Adrenal gland (tissue), 5 donors: ENCODE measurements at regions not wholly inside any gene's neighbourhood (a gene's known extent, or its start where the extent isn't known, plus 50 kb on each side); places are given as distances from the start of the nearest gene placed in this dataset.

Experiments
- POLR2A ChIP-seq, 2 donors: fragments of 450-650 bp; IDR thresholded peaks; one replicate each; pipeline ENCODE4 v1.6.1; 2017; ENCODE audit warnings: antibody characterized with exemption in 2 of 2, mild to moderate bottlenecking in 2 of 2, moderate library complexity in 1 of 2
- TF ChIP-seq, protein P1 (sequence below), 6 experiments: fragments of 450-650 bp in 4 of 6; fragments of 200-600 bp in 2 of 6; sonication (generic) in 1 of 6; IDR thresholded peaks; 1 replicate in 5 of 6; 2 replicates in 1 of 6; pipeline versions ENCODE4 v1.5.1 to v1.8.0; 2016 to 2021; ENCODE audit warnings: antibody characterized with exemption in 6 of 6, mild to moderate bottlenecking in 2 of 6, moderate library complexity in 1 of 6
- donor health status: DM: no; HTN: no; CAD: no.

DNA sequence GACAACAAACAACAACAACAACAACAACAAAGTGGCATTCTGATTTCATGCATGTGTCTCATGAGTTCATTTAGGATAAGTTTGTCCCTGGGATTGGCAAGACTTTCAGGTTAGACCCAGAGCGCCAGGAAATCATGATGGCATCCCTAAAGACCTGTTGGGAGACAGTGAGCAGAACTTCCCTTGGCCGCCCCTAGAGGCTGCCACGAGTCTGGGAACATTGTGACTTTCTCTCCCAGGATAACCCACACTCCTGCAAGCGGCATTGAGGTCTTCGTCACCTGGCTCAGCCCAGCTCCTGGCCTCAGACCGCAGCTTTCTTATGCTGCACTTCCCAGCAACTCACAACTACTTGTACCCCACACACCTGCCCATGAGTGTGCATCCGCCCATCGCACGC lies 80.5 kb upstream of the RNF32 start:
- TF ChIP-seq, protein P1, sequence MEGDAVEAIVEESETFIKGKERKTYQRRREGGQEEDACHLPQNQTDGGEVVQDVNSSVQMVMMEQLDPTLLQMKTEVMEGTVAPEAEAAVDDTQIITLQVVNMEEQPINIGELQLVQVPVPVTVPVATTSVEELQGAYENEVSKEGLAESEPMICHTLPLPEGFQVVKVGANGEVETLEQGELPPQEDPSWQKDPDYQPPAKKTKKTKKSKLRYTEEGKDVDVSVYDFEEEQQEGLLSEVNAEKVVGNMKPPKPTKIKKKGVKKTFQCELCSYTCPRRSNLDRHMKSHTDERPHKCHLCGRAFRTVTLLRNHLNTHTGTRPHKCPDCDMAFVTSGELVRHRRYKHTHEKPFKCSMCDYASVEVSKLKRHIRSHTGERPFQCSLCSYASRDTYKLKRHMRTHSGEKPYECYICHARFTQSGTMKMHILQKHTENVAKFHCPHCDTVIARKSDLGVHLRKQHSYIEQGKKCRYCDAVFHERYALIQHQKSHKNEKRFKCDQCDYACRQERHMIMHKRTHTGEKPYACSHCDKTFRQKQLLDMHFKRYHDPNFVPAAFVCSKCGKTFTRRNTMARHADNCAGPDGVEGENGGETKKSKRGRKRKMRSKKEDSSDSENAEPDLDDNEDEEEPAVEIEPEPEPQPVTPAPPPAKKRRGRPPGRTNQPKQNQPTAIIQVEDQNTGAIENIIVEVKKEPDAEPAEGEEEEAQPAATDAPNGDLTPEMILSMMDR (IDR thresholded peaks at IDR 0.05) = no peak
- TF ChIP-seq POLR2A (IDR thresholded peaks at IDR 0.05) = no peak
